Osteocyte (in vitro differentiated cells): ENCODE measurements at regions not wholly inside any gene's neighbourhood (a gene's known extent, or its start where the extent isn't known, plus 50 kb on each side); places are given as distances from the start of the nearest gene placed in this dataset.

Source experiments
- DNase-seq: peaks from one replicate; pipeline ENCODE4 v3.0.0; 2021; ENCODE audit warnings: mixed read lengths; ENCODE audit not compliant: unreplicated experiment; ENCODE audit errors: extremely low spot score
- H3K27ac Mint-ChIP-seq: one replicate; pipeline ENCODE4 v1.8.0; 2021; ENCODE audit warnings: mild to moderate bottlenecking, mixed read lengths; ENCODE audit not compliant: unreplicated experiment
- H3K27me3 Mint-ChIP-seq: one replicate; pipeline ENCODE4 v1.8.0; 2021; ENCODE audit warnings: mixed read lengths; ENCODE audit not compliant: unreplicated experiment
- H3K36me3 Mint-ChIP-seq: one replicate; pipeline ENCODE4 v1.8.0; 2021; ENCODE audit warnings: mixed read lengths; ENCODE audit not compliant: unreplicated experiment
- H3K4me1 Mint-ChIP-seq: one replicate; pipeline ENCODE4 v1.8.0; 2021; ENCODE audit warnings: mixed read lengths; ENCODE audit not compliant: unreplicated experiment
- H3K4me3 Mint-ChIP-seq: one replicate; pipeline ENCODE4 v1.8.0; 2021; ENCODE audit warnings: mild to moderate bottlenecking, moderate library complexity, mixed read lengths; ENCODE audit not compliant: unreplicated experiment
- H3K9me3 Mint-ChIP-seq: one replicate; pipeline ENCODE4 v1.8.0; 2021; ENCODE audit warnings: mixed read lengths; ENCODE audit not compliant: unreplicated experiment
- CTCF ChIP-seq: fragments of 200-600 bp; sonication (generic); IDR thresholded peaks from 2 replicates; pipeline ENCODE4 v1.5.0; 2021; ENCODE audit warnings: antibody characterized with exemption, mild to moderate bottlenecking, moderate library complexity

DNA sequence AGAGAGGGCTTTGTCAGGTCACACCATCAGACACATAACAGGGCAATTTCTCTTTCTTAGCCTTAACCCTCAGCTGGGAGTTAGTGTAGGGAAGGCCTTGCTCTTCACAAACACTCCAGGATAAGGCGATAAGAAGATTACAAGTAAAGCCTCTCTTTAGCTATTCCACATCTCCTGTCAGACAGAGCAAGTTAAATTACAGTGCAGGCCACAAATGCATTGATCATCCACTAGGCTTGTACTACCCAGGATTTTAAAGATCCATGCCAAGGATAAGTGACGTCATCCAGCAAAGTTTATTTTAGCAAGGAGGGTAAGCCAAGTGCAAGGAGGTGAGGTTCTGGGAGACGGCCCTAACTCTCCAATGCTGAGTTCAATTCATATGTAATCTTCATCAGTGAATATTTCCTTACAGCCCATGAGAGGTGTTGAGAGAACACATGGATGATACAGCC is 890.6 kb upstream of the NR2F2 start:
- Mint-ChIP-seq H3K27me3 (no peaks in the 10 kb centered on the region), H3K4me3 (no peak overlapping the region), H3K27ac (no peak overlapping the region), H3K9me3 (peaks cover 7% of the 10 kb centered on the region), H3K36me3 (no peaks in the 10 kb centered on the region), H3K4me1 (no peaks in the 10 kb centered on the region)
- no peak for DNase-seq
- no peak for TF ChIP-seq CTCF

DNA sequence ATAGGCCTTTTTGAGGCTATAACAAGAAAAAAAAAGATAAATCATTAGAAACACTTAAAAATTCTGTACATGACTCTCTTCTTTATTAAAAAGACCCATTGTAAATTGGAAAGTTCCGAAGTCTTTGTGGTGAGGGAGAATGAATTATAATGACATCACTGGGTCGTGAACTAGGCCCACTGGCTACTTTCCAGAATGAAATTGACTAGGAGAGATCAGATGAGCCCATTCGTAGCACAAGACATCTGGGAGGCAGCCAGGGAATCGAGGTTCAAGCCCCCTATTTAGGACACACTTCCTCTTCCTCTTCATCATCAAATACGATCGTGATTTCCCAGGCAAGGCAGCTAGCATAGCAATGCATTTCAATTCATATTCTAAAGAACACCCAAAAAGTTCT is 889.8 kb upstream of the NR2F2 start:
- no peak for TF ChIP-seq CTCF
- DNase-seq = no peak
- Mint-ChIP-seq H3K4me1 (no peaks in the 10 kb centered on the region), H3K36me3 (no peaks in the 10 kb centered on the region), H3K27me3 (no peaks in the 10 kb centered on the region), H3K27ac (no peak overlapping the region), H3K4me3 (no peak overlapping the region), H3K9me3 (peaks cover 7% of the 10 kb centered on the region)

DNA sequence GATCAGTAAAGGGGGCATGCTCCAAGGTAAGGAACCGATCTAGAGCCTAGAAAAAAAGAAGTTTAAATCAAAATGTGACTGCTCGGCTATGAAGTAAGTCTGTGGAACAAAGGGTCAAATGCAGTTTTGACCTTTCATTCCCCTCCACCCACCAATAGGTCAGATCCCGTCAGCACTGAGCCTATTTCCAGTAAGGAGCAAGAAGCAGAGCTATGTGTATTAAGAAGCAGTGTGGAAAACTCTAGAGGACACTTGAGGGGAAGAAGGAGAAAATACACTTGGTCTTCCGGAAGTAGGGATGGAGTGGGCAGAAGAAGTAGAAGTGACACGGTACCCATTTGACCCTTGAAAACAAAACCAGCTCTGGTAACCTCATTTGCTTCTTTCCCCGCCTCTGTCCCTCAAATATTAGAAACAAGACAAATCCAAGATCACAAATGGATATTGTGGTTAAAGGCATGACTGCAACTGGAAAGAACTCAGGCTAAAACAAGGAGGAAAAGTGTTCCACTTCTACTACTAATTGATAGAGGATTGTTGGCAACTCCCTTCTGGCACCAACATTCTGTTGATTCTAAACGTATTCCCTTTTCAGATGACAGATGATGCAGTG is 888.3 kb upstream of the NR2F2 start:
- H3K27ac Mint-ChIP-seq = no peak overlapping the region
- no peaks in the 10 kb centered on the region for H3K36me3 Mint-ChIP-seq
- peaks cover 2% of the 10 kb centered on the region for H3K4me1 Mint-ChIP-seq
- TF ChIP-seq CTCF = no peak
- no peak for DNase-seq
- peaks cover 7% of the 10 kb centered on the region for H3K9me3 Mint-ChIP-seq
- no peak overlapping the region for H3K4me3 Mint-ChIP-seq
- H3K27me3 Mint-ChIP-seq = no peaks in the 10 kb centered on the region

DNA sequence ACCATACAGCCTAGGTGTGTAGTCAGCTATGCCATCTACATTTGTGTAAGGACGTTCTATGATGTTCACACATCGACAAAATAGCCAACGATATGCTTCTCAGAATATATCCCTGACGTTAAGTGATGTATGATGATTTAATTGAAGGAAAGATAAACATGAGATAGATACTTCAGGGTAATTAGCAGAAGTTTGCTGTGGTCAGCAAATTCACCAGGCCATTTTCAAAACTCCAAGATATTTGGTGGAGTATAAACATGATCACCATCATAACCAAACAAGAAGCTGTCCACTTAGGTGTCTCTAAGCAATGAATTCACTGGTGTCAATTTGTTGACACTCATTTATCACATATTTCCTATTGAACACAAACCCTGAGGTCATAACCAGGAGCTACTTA is 885.6 kb upstream of the NR2F2 start:
- Mint-ChIP-seq H3K27ac (no peak overlapping the region), H3K27me3 (no peaks in the 10 kb centered on the region), H3K36me3 (no peaks in the 10 kb centered on the region), H3K4me1 (peaks cover 5% of the 10 kb centered on the region), H3K4me3 (no peak overlapping the region), H3K9me3 (peaks cover 7% of the 10 kb centered on the region)
- no peak for DNase-seq
- TF ChIP-seq CTCF = no peak

DNA sequence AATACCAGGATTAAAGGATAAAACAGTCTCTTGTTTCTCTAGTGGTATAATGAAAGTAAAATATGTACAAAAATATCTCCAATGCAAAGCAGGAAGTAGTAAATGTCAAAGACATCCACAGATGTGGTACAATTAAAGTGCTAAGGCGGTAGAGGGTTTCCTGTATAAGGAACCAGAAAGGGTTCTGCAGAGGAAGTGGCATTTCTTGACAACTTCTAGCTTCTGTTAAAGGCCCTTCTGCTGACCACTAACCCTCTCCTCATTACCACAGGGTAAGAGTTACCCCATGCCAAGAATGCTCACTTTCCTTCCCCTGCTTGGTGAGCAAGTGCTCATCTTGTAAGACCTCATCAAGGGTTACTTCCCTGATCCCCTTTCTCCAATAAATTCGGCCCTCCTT is 883.6 kb upstream of the NR2F2 start:
- Mint-ChIP-seq H3K4me3 (no peak overlapping the region), H3K27me3 (no peaks in the 10 kb centered on the region), H3K4me1 (peaks cover 5% of the 10 kb centered on the region), H3K36me3 (no peaks in the 10 kb centered on the region), H3K9me3 (peaks cover 7% of the 10 kb centered on the region), H3K27ac (no peak overlapping the region)
- TF ChIP-seq CTCF = no peak
- no peak for DNase-seq
